ENCODE measurements at regions not wholly inside any gene's neighbourhood (a gene's known extent, or its start where the extent isn't known, plus 50 kb on each side); places are given as distances from the start of the nearest gene placed in this dataset.

DNA sequence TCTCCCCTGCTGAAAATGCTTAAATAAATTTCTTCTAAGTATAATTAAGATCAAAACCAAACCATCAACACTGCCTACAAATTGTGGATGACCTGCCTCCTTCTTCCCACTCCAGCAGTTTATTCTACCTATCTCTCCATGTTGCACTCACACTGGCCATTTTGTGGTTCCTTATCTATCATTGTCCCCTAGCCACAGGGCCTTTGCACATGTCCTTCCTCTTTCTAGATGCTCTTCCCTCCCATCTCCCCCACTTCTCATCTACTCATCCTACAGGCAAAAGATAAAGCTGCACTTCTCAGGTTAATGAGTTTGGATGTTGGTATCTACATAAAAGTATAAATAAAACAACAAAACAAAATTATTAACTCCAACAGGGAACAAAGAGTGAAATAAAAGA lies 70.6 kb upstream of the CCNG1 start:
- TF ChIP-seq POLR2AphosphoS5 (IDR thresholded peaks at IDR 0.05; ENCODE audit: insufficient read depth, low read depth, low read length) (no peak), EZH2 (IDR thresholded peaks at IDR 0.05; ENCODE audit: borderline replicate concordance, low read depth, low read length, severe bottlenecking) (no peak), POLR2A (IDR thresholded peaks at IDR 0.05; ENCODE audit: low read depth, low read length) (no peak), FOS (IDR thresholded peaks at IDR 0.05; ENCODE audit: borderline replicate concordance, insufficient read depth, low read length) (no peak), MYC (IDR thresholded peaks at IDR 0.05; ENCODE audit: low read depth, low read length) (no peak)
- TF ChIP-seq, protein P1, sequence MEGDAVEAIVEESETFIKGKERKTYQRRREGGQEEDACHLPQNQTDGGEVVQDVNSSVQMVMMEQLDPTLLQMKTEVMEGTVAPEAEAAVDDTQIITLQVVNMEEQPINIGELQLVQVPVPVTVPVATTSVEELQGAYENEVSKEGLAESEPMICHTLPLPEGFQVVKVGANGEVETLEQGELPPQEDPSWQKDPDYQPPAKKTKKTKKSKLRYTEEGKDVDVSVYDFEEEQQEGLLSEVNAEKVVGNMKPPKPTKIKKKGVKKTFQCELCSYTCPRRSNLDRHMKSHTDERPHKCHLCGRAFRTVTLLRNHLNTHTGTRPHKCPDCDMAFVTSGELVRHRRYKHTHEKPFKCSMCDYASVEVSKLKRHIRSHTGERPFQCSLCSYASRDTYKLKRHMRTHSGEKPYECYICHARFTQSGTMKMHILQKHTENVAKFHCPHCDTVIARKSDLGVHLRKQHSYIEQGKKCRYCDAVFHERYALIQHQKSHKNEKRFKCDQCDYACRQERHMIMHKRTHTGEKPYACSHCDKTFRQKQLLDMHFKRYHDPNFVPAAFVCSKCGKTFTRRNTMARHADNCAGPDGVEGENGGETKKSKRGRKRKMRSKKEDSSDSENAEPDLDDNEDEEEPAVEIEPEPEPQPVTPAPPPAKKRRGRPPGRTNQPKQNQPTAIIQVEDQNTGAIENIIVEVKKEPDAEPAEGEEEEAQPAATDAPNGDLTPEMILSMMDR (IDR thresholded peaks at IDR 0.05; ENCODE audit: extremely low read depth in 1 of 2, insufficient read depth in 1 of 2, low read depth in 1 of 2, low read length in 2 of 2) = no peak
- TF ChIP-seq, protein P2, sequence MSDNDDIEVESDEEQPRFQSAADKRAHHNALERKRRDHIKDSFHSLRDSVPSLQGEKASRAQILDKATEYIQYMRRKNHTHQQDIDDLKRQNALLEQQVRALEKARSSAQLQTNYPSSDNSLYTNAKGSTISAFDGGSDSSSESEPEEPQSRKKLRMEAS (IDR thresholded peaks at IDR 0.05; ENCODE audit: insufficient read depth, insufficient read length) = no peak

Measured in endothelial cell of umbilical vein (primary cell).